HG03095 (cell line): ENCODE measurements at regions not wholly inside any gene's neighbourhood (a gene's known extent, or its start where the extent isn't known, plus 50 kb on each side); places are given as distances from the start of the nearest gene placed in this dataset.

Source experiments
- ATAC-seq: cut with Tn5 transposase; IDR thresholded peaks from one replicate; pipeline ENCODE4 v1.9.1; 2021; ENCODE audit warnings: moderate library complexity; ENCODE audit not compliant: unreplicated experiment

GRCh38 chr1:198903203-198903602 lies 264.4 kb downstream of the PTPRC start:
- no peak for ATAC-seq

GRCh38 chr1:198903621-198904020 lies 264.8 kb downstream of the PTPRC start:
- no peak for ATAC-seq

GRCh38 chr1:198904321-198904720 lies 265.5 kb downstream of the PTPRC start:
- ATAC-seq = no peak

GRCh38 chr1:198906739-198907422 lies 268.0 kb downstream of the PTPRC start:
- no peak for ATAC-seq

- no peak for ATAC-seq
These were observed 268.5 kb downstream of the PTPRC start for GRCh38 chr1:198907423-198907746.

GRCh38 chr1:198908995-198909394 lies 270.2 kb downstream of the PTPRC start:
- no peak for ATAC-seq

- ATAC-seq = no peak
These were observed 271.1 kb downstream of the PTPRC start for GRCh38 chr1:198909973-198910372.

- ATAC-seq = no peak
These were observed 272.0 kb downstream of the PTPRC start for GRCh38 chr1:198910816-198911215.

- ATAC-seq = no peak
These were observed 273.2 kb downstream of the PTPRC start for GRCh38 chr1:198912046-198912445.

GRCh38 chr1:198913667-198914066 lies 274.8 kb downstream of the PTPRC start:
- ATAC-seq = no peak

GRCh38 chr1:198915327-198916231 lies 276.7 kb downstream of the PTPRC start:
- no peak for ATAC-seq

- ATAC-seq = no peak
These were observed 278.4 kb downstream of the PTPRC start for GRCh38 chr1:198917226-198917625.

GRCh38 chr1:198918920-198919319 lies 280.1 kb downstream of the PTPRC start:
- no peak for ATAC-seq

- ATAC-seq = peak; percentile 38
These were observed 281.0 kb downstream of the PTPRC start for GRCh38 chr1:198919667-198920398.

GRCh38 chr1:198922638-198923430 lies 284.0 kb downstream of the PTPRC start:
- peak; percentile 74 for ATAC-seq

- ATAC-seq = no peak
These were observed 285.2 kb downstream of the PTPRC start for GRCh38 chr1:198923993-198924392.

GRCh38 chr1:198925567-198925966 lies 286.7 kb downstream of the PTPRC start:
- ATAC-seq = no peak

- no peak for ATAC-seq
These were observed 288.3 kb downstream of the PTPRC start for GRCh38 chr1:198927129-198927528.

- no peak for ATAC-seq
These were observed 290.3 kb downstream of the PTPRC start for GRCh38 chr1:198929111-198929604.

- peak; percentile 48 for ATAC-seq
These were observed 291.2 kb downstream of the PTPRC start for GRCh38 chr1:198929961-198930599.
